ENCODE measurements at regions not wholly inside any gene's neighbourhood (a gene's known extent, or its start where the extent isn't known, plus 50 kb on each side); places are given as distances from the start of the nearest gene placed in this dataset.
"Not testable (repeated sequence)": the region's sequence is repeated elsewhere in the genome, so short reads cannot be mapped to it uniquely, and the experiment has no call there.

- DNase-seq = no peak
Observed at GRCh38 chr17:70327279-70327678, 157.9 kb downstream of the KCNJ2 start.

GRCh38 chr17:70327723-70328122 is 158.4 kb downstream of the KCNJ2 start:
- no peak for DNase-seq

GRCh38 chr17:70329721-70330120 is 160.4 kb downstream of the KCNJ2 start:
- DNase-seq = no peak

- not testable (repeated sequence) for DNase-seq
Observed at GRCh38 chr17:70331066-70331465, 161.7 kb downstream of the KCNJ2 start.

GRCh38 chr17:70332356-70333210 is 163.3 kb downstream of the KCNJ2 start:
- no peak for DNase-seq

GRCh38 chr17:70336411-70336810 is 167.1 kb downstream of the KCNJ2 start:
- no peak for DNase-seq

GRCh38 chr17:70338946-70339354 is 169.6 kb downstream of the KCNJ2 start:
- DNase-seq = no peak

GRCh38 chr17:70343114-70343513 is 173.8 kb downstream of the KCNJ2 start:
- no peak for DNase-seq

- DNase-seq = peak; percentile 10
Observed at GRCh38 chr17:70344386-70345060, 175.2 kb downstream of the KCNJ2 start.

- DNase-seq = no peak
Observed at GRCh38 chr17:70345061-70345460, 175.7 kb downstream of the KCNJ2 start.

GRCh38 chr17:70352834-70353233 is 183.5 kb downstream of the KCNJ2 start:
- DNase-seq = no peak

- DNase-seq = no peak
Observed at GRCh38 chr17:70353408-70354092, 184.2 kb downstream of the KCNJ2 start.

GRCh38 chr17:70355185-70355584 is 185.9 kb downstream of the KCNJ2 start:
- peak; percentile 14 for DNase-seq

- no peak for DNase-seq
Observed at GRCh38 chr17:70357190-70357589, 187.9 kb downstream of the KCNJ2 start.

GRCh38 chr17:70365091-70365583 is 195.8 kb downstream of the KCNJ2 start:
- peak; percentile 48 for DNase-seq

GRCh38 chr17:70366386-70366785 is 197.1 kb downstream of the KCNJ2 start:
- DNase-seq = no peak

- DNase-seq = no peak
Observed at GRCh38 chr17:70368011-70368410, 198.7 kb downstream of the KCNJ2 start.

GRCh38 chr17:70369391-70369790 is 200.1 kb downstream of the KCNJ2 start:
- peak; percentile 12 for DNase-seq

GRCh38 chr17:70370816-70371215 is 201.5 kb downstream of the KCNJ2 start:
- no peak for DNase-seq

- DNase-seq = no peak
Observed at GRCh38 chr17:70373369-70373768, 204.0 kb downstream of the KCNJ2 start.

- no peak for DNase-seq
Observed at GRCh38 chr17:70374496-70374895, 205.2 kb downstream of the KCNJ2 start.

GRCh38 chr17:70375406-70375805 is 206.1 kb downstream of the KCNJ2 start:
- DNase-seq = no peak

Measured in EL (cell line).